ENCODE measurements at regions not wholly inside any gene's neighbourhood (a gene's known extent, or its start where the extent isn't known, plus 50 kb on each side); places are given as distances from the start of the nearest gene placed in this dataset.

DNA sequence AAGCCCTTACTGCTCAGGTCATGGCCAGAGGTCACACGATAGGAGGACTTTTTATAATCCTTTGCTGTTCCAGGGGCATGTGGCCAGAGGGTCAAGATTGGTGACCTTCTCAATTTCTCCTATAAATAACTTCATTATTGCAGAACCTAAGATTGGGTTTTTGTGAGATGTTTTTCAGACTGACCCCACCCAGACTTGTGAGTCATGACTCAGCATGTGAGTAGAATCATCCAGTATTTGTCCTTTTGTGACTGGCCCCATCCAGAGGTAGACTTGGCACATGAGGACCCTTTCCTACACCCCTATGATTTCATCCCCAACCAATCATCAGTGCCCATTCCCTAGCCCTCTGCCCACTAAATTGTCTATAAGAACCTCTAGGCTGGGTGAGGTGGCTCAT is 84.5 kb upstream of the ABCC4 start:
- H3K4me1 Mint-ChIP-seq, result peaks cover under 1% of the 10 kb centered on the region
- TF ChIP-seq EZH2phosphoT487 (IDR thresholded peaks at IDR 0.05), result no peak
- TF ChIP-seq, protein P1, sequence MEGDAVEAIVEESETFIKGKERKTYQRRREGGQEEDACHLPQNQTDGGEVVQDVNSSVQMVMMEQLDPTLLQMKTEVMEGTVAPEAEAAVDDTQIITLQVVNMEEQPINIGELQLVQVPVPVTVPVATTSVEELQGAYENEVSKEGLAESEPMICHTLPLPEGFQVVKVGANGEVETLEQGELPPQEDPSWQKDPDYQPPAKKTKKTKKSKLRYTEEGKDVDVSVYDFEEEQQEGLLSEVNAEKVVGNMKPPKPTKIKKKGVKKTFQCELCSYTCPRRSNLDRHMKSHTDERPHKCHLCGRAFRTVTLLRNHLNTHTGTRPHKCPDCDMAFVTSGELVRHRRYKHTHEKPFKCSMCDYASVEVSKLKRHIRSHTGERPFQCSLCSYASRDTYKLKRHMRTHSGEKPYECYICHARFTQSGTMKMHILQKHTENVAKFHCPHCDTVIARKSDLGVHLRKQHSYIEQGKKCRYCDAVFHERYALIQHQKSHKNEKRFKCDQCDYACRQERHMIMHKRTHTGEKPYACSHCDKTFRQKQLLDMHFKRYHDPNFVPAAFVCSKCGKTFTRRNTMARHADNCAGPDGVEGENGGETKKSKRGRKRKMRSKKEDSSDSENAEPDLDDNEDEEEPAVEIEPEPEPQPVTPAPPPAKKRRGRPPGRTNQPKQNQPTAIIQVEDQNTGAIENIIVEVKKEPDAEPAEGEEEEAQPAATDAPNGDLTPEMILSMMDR (IDR thresholded peaks at IDR 0.05), result no peak
- no peak for TF ChIP-seq EZH2 (IDR thresholded peaks at IDR 0.05)
- no peaks in the 10 kb centered on the region for H3K9me3 ChIP-seq (ENCODE audit: low read depth)
- H3K36me3 Mint-ChIP-seq, result no peaks in the 10 kb centered on the region
- H3K4me3 ChIP-seq, result no peak overlapping the region
- H3F3A ChIP-seq (ENCODE audit: low read depth), result no peaks in the 10 kb centered on the region
- peaks cover 6% of the 10 kb centered on the region for H3K27me3 Mint-ChIP-seq (ENCODE audit: insufficient read depth, low read depth)
- DNase-seq (ENCODE audit: low spot score), result no peak
- H3K27ac ChIP-seq, result no peak overlapping the region
- H3K4me2 ChIP-seq, result no peak overlapping the region
- H3K9me3 Mint-ChIP-seq, result peaks cover 4% of the 10 kb centered on the region
- H3K36me3 ChIP-seq, result no peaks in the 10 kb centered on the region
- H3K27ac Mint-ChIP-seq, result no peak overlapping the region
- no peak overlapping the region for H2AFZ ChIP-seq (replicated peaks)
- no peaks in the 10 kb centered on the region for H3K27me3 ChIP-seq
- H3K79me2 ChIP-seq (ENCODE audit: low read depth), result no peaks in the 10 kb centered on the region
- H4K20me1 ChIP-seq (ENCODE audit: low read depth), result no peaks in the 10 kb centered on the region
- H3K4me1 ChIP-seq, result no peaks in the 10 kb centered on the region
- no peak overlapping the region for H3K4me3 Mint-ChIP-seq
- H3K9ac ChIP-seq, result no peak overlapping the region

DNA sequence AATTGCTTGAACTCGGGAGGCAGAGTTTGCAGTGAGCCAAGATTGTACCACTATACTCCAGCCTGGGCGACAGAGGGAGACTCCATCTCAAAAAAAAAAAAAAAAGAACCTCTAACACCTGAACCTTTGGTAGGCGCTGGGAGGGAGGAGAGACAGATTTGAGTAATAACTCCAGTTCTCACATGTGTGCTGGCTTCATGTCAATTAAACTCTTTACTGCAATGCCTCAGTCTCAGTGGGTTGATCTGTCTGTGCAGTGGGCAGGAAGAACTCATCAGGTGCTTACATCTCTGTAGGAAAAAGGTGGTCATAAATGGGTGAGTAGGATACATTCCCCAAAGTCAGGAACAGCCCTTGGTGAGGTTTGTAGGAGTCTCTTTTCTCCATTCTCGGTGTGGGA is 85.1 kb upstream of the ABCC4 start:
- Histone ChIP-seq H3K4me1 (no peaks in the 10 kb centered on the region), H4K20me1 (ENCODE audit: low read depth) (no peaks in the 10 kb centered on the region), H2AFZ (replicated peaks) (no peak overlapping the region), H3F3A (ENCODE audit: low read depth) (no peaks in the 10 kb centered on the region), H3K27me3 (no peaks in the 10 kb centered on the region), H3K36me3 (no peaks in the 10 kb centered on the region), H3K4me3 (no peak overlapping the region), H3K9me3 (ENCODE audit: low read depth) (no peaks in the 10 kb centered on the region), H3K79me2 (ENCODE audit: low read depth) (no peaks in the 10 kb centered on the region), H3K9ac (no peak overlapping the region), H3K27ac (no peak overlapping the region), H3K4me2 (no peak overlapping the region)
- Mint-ChIP-seq H3K9me3 (peaks cover 4% of the 10 kb centered on the region), H3K4me3 (no peak overlapping the region), H3K27ac (no peak overlapping the region), H3K36me3 (no peaks in the 10 kb centered on the region), H3K4me1 (no peaks in the 10 kb centered on the region), H3K27me3 (ENCODE audit: insufficient read depth, low read depth) (peaks cover 7% of the 10 kb centered on the region)
- DNase-seq (ENCODE audit: low spot score), result no peak
- TF ChIP-seq EZH2phosphoT487 (IDR thresholded peaks at IDR 0.05) (no peak), EZH2 (IDR thresholded peaks at IDR 0.05) (no peak)
- TF ChIP-seq, protein P1 (IDR thresholded peaks at IDR 0.05), result no peak

DNA sequence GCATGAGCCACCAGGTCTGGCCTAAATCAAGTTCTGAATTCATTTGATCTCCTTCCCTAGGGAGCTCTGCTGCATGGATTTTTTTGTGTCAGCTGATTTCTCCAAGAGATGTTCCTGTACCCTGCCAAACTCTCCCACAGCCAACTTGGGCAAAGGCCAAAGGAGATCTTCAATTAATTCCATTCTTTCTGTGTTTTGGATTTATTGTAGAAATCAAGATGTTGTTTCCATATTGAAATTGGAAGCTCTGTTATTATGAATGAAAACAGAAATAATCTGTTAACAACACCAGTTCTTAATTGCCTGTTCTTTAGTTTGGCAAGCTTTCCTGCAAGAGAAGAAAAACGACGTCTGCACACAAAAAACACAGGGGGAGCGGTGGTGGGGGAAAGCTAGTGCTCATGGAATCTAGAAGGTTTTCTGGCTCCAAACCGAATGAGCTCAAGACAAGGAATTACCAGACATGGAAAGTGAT is 86.5 kb upstream of the ABCC4 start:
- peaks cover 7% of the 10 kb centered on the region for H3K27me3 Mint-ChIP-seq (ENCODE audit: insufficient read depth, low read depth)
- H3K27ac Mint-ChIP-seq, result no peak overlapping the region
- no peak overlapping the region for H2AFZ ChIP-seq (replicated peaks)
- peaks cover 4% of the 10 kb centered on the region for H3K9me3 Mint-ChIP-seq
- no peak for DNase-seq (ENCODE audit: low spot score)
- H3K4me3 Mint-ChIP-seq, result no peak overlapping the region
- no peak overlapping the region for H3K4me2 ChIP-seq
- no peaks in the 10 kb centered on the region for H3K36me3 ChIP-seq
- H3K9me3 ChIP-seq (ENCODE audit: low read depth), result no peaks in the 10 kb centered on the region
- no peaks in the 10 kb centered on the region for H3K27me3 ChIP-seq
- H3K4me3 ChIP-seq, result no peak overlapping the region
- H3F3A ChIP-seq (ENCODE audit: low read depth), result no peaks in the 10 kb centered on the region
- H3K36me3 Mint-ChIP-seq, result no peaks in the 10 kb centered on the region
- no peaks in the 10 kb centered on the region for H3K4me1 Mint-ChIP-seq
- H3K4me1 ChIP-seq, result no peaks in the 10 kb centered on the region
- no peaks in the 10 kb centered on the region for H4K20me1 ChIP-seq (ENCODE audit: low read depth)
- H3K9ac ChIP-seq, result no peak overlapping the region
- no peak overlapping the region for H3K27ac ChIP-seq
- H3K79me2 ChIP-seq (ENCODE audit: low read depth), result no peaks in the 10 kb centered on the region
- TF ChIP-seq EZH2 (IDR thresholded peaks at IDR 0.05) (no peak), EZH2phosphoT487 (IDR thresholded peaks at IDR 0.05) (no peak)
- TF ChIP-seq, protein P1 (IDR thresholded peaks at IDR 0.05), result no peak

All from neural progenitor cell (in vitro differentiated cells).